BE2C (cell line): ENCODE measurements at regions not wholly inside any gene's neighbourhood (a gene's known extent, or its start where the extent isn't known, plus 50 kb on each side); places are given as distances from the start of the nearest gene placed in this dataset.

Source experiments
- DNase-seq: peaks from one replicate; pipeline ENCODE4 v3.0.0-alpha.2; 2020
- H3K27me3 ChIP-seq: fragments of 250-450 bp; sonication (Bioruptor Pico); 2 replicates; pipeline ENCODE4 v1.5.1; 2020; ENCODE audit warnings: mild to moderate bottlenecking
- H3K36me3 ChIP-seq: fragments of 250-450 bp; sonication (Bioruptor Pico); 2 replicates; pipeline ENCODE4 v1.5.1; 2020; ENCODE audit warnings: mild to moderate bottlenecking
- H3K4me1 ChIP-seq: fragments of 250-450 bp; sonication (Bioruptor Pico); 2 replicates; pipeline ENCODE4 v1.5.1; 2020
- H3K4me3 ChIP-seq: 2 replicates; pipeline ENCODE4 v1.5.1; 2011; ENCODE audit warnings: low read depth, low read length
- H3K9me3 ChIP-seq: fragments of 250-450 bp; sonication (Bioruptor Pico); 2 replicates; pipeline ENCODE4 v1.5.1; 2020
- TF ChIP-seq, protein P1 (sequence below): IDR thresholded peaks from 2 replicates; pipeline ENCODE4 v1.5.1; 2012; ENCODE audit warnings: mild to moderate bottlenecking, low read depth, low read length

DNA sequence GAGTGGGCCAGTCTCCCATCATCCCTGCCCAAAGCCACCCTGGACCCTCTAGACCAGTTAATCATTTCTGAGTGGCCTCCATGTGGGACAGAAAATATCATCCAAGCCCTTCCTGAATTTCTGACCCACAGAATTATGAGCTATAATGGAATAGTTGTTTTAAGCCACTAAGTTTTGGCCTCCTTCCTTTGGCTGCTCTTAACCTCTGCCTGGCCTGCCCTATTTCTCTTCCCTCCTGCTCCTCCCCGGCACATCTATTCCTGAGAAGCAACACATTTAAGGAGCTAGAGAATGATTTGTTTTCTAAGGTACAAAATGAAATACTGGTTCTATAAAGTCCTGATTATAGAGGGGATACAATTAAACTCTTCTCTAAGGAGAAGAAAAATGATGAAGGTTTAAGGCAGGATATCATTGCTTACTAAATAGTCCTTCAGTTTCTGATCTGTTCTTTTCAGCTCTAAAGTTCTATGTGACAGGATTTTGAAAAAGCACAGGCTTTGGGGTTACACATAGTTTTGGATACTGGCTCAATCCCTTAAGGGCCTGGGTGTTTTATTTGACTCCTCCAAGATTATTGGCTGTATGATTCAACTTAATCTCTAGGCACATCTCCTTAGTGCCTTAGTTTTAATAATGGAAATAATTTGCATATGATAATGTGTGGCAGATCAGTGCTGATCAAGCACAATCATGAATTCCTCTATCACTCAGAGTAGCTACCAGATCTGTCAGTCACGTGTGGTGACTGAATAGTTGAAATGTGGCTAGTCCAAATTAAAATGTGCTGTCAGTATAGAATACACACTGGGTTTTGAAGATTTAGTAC, 240.3 kb downstream of the VAPA start:
- no peak for DNase-seq
- TF ChIP-seq, protein P1, sequence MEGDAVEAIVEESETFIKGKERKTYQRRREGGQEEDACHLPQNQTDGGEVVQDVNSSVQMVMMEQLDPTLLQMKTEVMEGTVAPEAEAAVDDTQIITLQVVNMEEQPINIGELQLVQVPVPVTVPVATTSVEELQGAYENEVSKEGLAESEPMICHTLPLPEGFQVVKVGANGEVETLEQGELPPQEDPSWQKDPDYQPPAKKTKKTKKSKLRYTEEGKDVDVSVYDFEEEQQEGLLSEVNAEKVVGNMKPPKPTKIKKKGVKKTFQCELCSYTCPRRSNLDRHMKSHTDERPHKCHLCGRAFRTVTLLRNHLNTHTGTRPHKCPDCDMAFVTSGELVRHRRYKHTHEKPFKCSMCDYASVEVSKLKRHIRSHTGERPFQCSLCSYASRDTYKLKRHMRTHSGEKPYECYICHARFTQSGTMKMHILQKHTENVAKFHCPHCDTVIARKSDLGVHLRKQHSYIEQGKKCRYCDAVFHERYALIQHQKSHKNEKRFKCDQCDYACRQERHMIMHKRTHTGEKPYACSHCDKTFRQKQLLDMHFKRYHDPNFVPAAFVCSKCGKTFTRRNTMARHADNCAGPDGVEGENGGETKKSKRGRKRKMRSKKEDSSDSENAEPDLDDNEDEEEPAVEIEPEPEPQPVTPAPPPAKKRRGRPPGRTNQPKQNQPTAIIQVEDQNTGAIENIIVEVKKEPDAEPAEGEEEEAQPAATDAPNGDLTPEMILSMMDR, result no peak
- Histone ChIP-seq H3K4me1 (no peaks in the 10 kb centered on the region), H3K4me3 (no peak overlapping the region), H3K36me3 (no peaks in the 10 kb centered on the region), H3K9me3 (no peaks in the 10 kb centered on the region), H3K27me3 (no peaks in the 10 kb centered on the region)

DNA sequence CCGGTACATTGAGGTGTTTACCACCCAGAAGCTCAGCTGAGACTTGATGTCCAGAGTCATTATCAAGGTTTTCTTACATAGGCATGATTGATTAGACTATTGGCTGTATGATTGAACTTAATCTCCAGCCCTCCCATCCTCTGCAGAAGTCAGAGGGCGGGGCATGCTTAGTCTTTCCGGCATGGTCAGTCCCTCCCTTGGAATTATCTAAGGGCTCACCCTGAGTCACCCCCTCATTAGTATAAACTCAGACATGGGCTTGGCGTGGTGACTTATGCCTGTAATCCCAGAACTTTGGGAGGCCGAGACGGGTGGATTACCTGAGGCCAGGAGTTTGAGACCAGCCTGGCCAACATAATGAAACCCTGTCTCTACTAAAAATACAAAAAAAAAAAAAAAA, 243.9 kb downstream of the VAPA start:
- H3K4me1 ChIP-seq, result no peaks in the 10 kb centered on the region
- no peaks in the 10 kb centered on the region for H3K27me3 ChIP-seq
- no peak for DNase-seq
- TF ChIP-seq, protein P1, result no peak
- no peaks in the 10 kb centered on the region for H3K9me3 ChIP-seq
- no peak overlapping the region for H3K4me3 ChIP-seq
- no peaks in the 10 kb centered on the region for H3K36me3 ChIP-seq

DNA sequence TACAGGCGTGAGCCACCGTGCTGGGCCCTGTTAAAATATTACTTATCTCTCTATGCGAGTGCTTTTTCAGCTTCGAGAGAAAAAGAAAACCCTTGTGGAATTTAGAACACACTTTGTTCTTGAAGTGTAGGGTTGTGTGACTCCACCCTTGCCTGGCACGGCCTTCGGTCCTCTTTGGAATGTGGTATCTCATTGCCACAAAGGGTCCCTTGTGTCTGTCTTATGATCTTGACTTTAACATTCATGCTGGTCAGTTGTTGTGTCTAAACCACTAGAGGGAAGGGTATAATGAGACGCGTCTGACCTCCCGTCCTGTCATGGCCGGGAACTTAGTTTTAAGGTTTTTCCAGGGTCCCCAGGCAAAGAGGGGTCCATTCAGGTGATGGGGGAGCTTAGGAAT, 246.4 kb downstream of the VAPA start:
- no peaks in the 10 kb centered on the region for H3K9me3 ChIP-seq
- H3K36me3 ChIP-seq, result no peaks in the 10 kb centered on the region
- TF ChIP-seq, protein P1, result no peak
- H3K4me1 ChIP-seq, result no peaks in the 10 kb centered on the region
- DNase-seq, result no peak
- no peak overlapping the region for H3K4me3 ChIP-seq
- H3K27me3 ChIP-seq, result no peaks in the 10 kb centered on the region

DNA sequence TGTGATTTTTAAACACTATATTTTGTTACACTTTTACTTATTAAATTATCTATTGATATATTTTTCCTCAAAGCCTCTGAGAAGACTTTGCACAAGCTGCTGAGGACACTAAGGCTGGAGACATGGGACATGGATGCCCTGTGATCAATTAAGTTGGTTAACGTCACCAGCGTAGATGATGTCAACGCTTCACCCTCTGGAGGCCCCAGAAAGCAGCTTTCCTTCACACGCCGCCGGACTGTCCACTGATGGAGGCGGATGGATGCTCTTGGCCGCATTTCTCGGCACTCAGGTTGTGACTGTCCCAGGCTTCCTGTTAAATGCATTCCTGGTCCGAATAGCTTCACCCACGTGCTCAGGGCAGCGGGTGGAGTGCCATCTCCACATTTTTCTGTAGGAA, 247.5 kb downstream of the VAPA start:
- no peaks in the 10 kb centered on the region for H3K4me1 ChIP-seq
- TF ChIP-seq, protein P1, result no peak
- no peaks in the 10 kb centered on the region for H3K36me3 ChIP-seq
- H3K27me3 ChIP-seq, result no peaks in the 10 kb centered on the region
- H3K4me3 ChIP-seq, result no peak overlapping the region
- no peak for DNase-seq
- no peaks in the 10 kb centered on the region for H3K9me3 ChIP-seq

DNA sequence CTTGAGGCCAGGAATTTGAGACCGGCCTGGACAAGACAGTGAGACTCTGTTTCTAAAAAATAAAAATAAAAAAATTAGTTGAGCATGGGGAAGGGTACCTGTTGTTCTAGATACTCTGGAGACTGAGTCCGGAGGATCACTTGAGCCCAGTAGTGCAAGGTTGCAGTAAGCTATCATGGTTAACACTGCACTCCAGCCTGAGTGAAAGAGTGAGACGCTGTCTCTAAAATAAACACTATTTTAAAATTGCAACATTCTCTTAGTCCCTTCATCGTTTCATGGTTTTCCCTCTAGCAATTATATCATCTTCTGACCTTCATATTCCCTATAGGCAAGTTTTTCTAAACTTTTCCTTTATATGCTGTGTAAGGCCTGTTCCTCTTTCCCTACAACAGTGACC, 248.5 kb downstream of the VAPA start:
- H3K36me3 ChIP-seq, result no peaks in the 10 kb centered on the region
- no peaks in the 10 kb centered on the region for H3K9me3 ChIP-seq
- H3K27me3 ChIP-seq, result no peaks in the 10 kb centered on the region
- H3K4me1 ChIP-seq, result no peaks in the 10 kb centered on the region
- TF ChIP-seq, protein P1, result no peak
- no peak overlapping the region for H3K4me3 ChIP-seq
- no peak for DNase-seq

DNA sequence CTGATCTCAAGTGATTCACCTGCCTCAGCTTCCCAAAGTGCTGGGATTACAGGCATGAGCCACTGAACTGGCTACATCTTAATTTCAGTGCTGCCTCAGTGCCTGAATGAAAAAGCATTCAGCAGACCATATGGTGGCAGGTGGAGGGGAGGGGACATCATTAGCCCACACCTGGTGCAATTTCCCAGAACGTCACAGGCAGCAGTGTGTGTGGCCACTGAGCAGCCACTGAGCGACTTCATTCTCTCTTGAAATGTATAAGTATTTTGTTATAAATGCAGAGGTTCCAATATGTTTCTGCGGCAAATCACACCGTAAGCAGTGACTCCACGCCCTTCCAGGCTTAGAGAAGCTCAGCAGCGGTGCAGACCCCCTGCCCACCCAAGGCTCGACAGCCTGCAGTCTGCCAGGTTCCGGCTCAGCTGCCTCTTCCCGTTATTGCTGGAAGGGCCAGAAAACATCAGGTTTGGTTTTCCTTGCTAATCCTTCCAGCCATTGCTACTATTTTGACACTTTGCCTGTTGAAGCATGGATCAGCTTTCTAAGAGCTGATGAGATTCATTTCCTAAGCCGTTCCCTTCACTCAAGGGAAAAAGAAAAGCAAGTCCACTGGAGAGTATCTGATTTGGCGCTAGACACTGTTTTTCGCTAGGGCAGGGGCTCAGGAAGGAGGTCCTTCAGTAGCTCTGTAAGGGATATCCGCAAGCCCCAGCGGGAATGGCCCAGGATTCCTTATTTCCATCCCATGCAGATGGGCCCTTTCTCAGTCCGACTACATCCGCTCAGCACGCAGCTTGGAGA, 250.7 kb downstream of the VAPA start:
- no peaks in the 10 kb centered on the region for H3K9me3 ChIP-seq
- TF ChIP-seq, protein P1, result no peak
- no peaks in the 10 kb centered on the region for H3K4me1 ChIP-seq
- H3K27me3 ChIP-seq, result no peaks in the 10 kb centered on the region
- no peaks in the 10 kb centered on the region for H3K36me3 ChIP-seq
- no peak for DNase-seq
- no peak overlapping the region for H3K4me3 ChIP-seq
